H1 (cell line): ENCODE measurements at regions not wholly inside any gene's neighbourhood (a gene's known extent, or its start where the extent isn't known, plus 50 kb on each side); places are given as distances from the start of the nearest gene placed in this dataset.

Experiments
- CTCF ChIA-PET: fragments of 300-600 bp; sonication (Branson Sonifier 250); formaldehyde crosslinking; loops from one replicate; lab custom pipeline; 2021; ENCODE audit not compliant: partially characterized antibody; lab: Charles Lee
- POLR2A ChIA-PET: fragments of 300-600 bp; sonication (Branson Sonifier 250); formaldehyde crosslinking; loops from one replicate; lab custom pipeline; 2021; ENCODE audit warnings: inconsistent platforms; ENCODE audit not compliant: partially characterized antibody; lab: Charles Lee
- DNase-seq, 2 experiments: peaks; one replicate each; pipeline versions ENCODE4 v3.0.0 to v3.0.0-alpha.2; 2010 to 2022; ENCODE audit warnings: low spot score in 2 of 2, low read depth in 1 of 2, mixed read lengths in 1 of 2
- FAIRE-seq: peaks from 2 replicates; lab custom pipeline; 2011; peaks lifted over from hg19 to GRCh38; lab: Jason Lieb, UNC
- H2AFZ ChIP-seq: 2 replicates; pipeline ENCODE4 v1.8.1; 2012; ENCODE audit warnings: low read length, inconsistent platforms
- H2AK5ac ChIP-seq: 2 replicates; pipeline ENCODE4 v1.6.1; 2013; ENCODE audit warnings: low read depth, low read length
- H2BK120ac ChIP-seq: replicated peaks from 2 replicates; pipeline ENCODE3; 2013; ENCODE audit warnings: low read depth, low read length, inconsistent platforms
- H2BK12ac ChIP-seq: 2 replicates; pipeline ENCODE4 v1.6.1; 2013; ENCODE audit warnings: low read depth, low read length
- H2BK15ac ChIP-seq: 2 replicates; pipeline ENCODE4 v1.6.1; 2013; ENCODE audit warnings: low read length
- H2BK20ac ChIP-seq: 2 replicates; pipeline ENCODE4 v1.6.1; 2013; ENCODE audit warnings: low read length
- H2BK5ac ChIP-seq: 2 replicates; pipeline ENCODE4 v1.6.1; 2013; ENCODE audit warnings: low read depth, low read length
- H3K14ac ChIP-seq: 2 replicates; pipeline ENCODE4 v1.6.1; 2013; ENCODE audit warnings: inconsistent platforms; ENCODE audit not compliant: insufficient read length
- H3K18ac ChIP-seq: 2 replicates; pipeline ENCODE4 v1.6.1; 2013; ENCODE audit warnings: low read length; ENCODE audit errors: extremely low read depth
- H3K23ac ChIP-seq: 2 replicates; pipeline ENCODE4 v1.6.1; 2013; ENCODE audit warnings: inconsistent platforms; ENCODE audit not compliant: insufficient read length
- H3K23me2 ChIP-seq: 2 replicates; pipeline ENCODE4 v1.6.1; 2013; ENCODE audit warnings: low read depth, low read length
- H3K27ac ChIP-seq: 2 replicates; pipeline ENCODE4 v1.6.1; 2011; ENCODE audit warnings: low read depth, low read length, inconsistent platforms
- H3K27me3 ChIP-seq, 4 experiments: replicated peaks in 1 of 4; 1 replicate in 1 of 4; 2 replicates in 3 of 4; pipeline versions ENCODE4 v1.6.1 to v1.8.1; 2011 to 2013; ENCODE audit warnings: low read length in 3 of 4, mild to moderate bottlenecking in 3 of 4, inconsistent platforms in 2 of 4, mixed read lengths in 2 of 4, moderate library complexity in 1 of 4; ENCODE audit not compliant: control insufficient read depth in 3 of 4, insufficient read depth in 3 of 4; ENCODE audit errors: extremely low read depth in 1 of 4
- H3K36me3 ChIP-seq, 4 experiments: 2 replicates each; pipeline versions ENCODE4 v1.6.1 to v1.8.1; 2011 to 2013; ENCODE audit warnings: mild to moderate bottlenecking in 4 of 4, low read length in 3 of 4, moderate library complexity in 2 of 4, control low read depth in 1 of 4, inconsistent platforms in 1 of 4; ENCODE audit not compliant: insufficient read depth in 4 of 4, control insufficient read depth in 2 of 4
- H3K4ac ChIP-seq: replicated peaks from 2 replicates; pipeline ENCODE3; 2013; ENCODE audit warnings: low read length, low read depth, mixed read lengths, inconsistent platforms; ENCODE audit not compliant: insufficient read length
- H3K4me1 ChIP-seq, 4 experiments: replicated peaks in 1 of 4; 1 replicate in 1 of 4; 2 replicates in 3 of 4; pipeline versions ENCODE4 v1.6.1 to v1.8.1; 2011 to 2013; ENCODE audit warnings: low read length in 3 of 4, inconsistent platforms in 2 of 4, mixed read lengths in 1 of 4; ENCODE audit not compliant: insufficient read depth in 4 of 4, control insufficient read depth in 3 of 4
- H3K4me2 ChIP-seq, 2 experiments: 2 replicates each; pipeline versions ENCODE4 v1.6.1 to v1.8.1; 2011 to 2013; ENCODE audit warnings: low read depth in 2 of 2, low read length in 2 of 2, control low read depth in 1 of 2, inconsistent platforms in 1 of 2, mild to moderate bottlenecking in 1 of 2; ENCODE audit not compliant: insufficient read depth in 1 of 2
- H3K4me3 ChIP-seq, 4 experiments: fragments of 200-600, 300-600 bp in 1 of 4; sonication (generic), shearing (Covaris generic), sonication (Bioruptor Twin) in 1 of 4; 2 replicates each; pipeline versions ENCODE4 v1.5.1 to v1.8.1; 2011 to 2016; ENCODE audit warnings: low read length in 4 of 4, low read depth in 3 of 4, control low read depth in 2 of 4, inconsistent platforms in 2 of 4, mild to moderate bottlenecking in 2 of 4, mixed read lengths in 1 of 4, moderate library complexity in 1 of 4; ENCODE audit not compliant: insufficient read depth in 2 of 4; ENCODE audit errors: extremely low read depth in 1 of 4
- H3K56ac ChIP-seq: replicated peaks from 2 replicates; pipeline ENCODE3; 2013; ENCODE audit warnings: low read depth, mild to moderate bottlenecking, mixed read lengths, low read length, inconsistent platforms; ENCODE audit not compliant: insufficient read length
- H3K79me1 ChIP-seq: 2 replicates; pipeline ENCODE4 v1.6.1; 2013; ENCODE audit warnings: low read depth, low read length, control low read depth
- H3K79me2 ChIP-seq, 2 experiments: 2 replicates each; pipeline versions ENCODE4 v1.6.1 to v1.8.1; 2012 to 2013; ENCODE audit warnings: low read length in 2 of 2, mild to moderate bottlenecking in 2 of 2, inconsistent platforms in 1 of 2; ENCODE audit not compliant: insufficient read depth in 2 of 2, control insufficient read depth in 1 of 2
- H3K9ac ChIP-seq, 4 experiments: replicated peaks in 1 of 4; 1 replicate in 1 of 4; 2 replicates in 3 of 4; pipeline versions ENCODE4 v1.6.1 to v1.8.1; 2011 to 2013; ENCODE audit warnings: low read depth in 3 of 4, low read length in 3 of 4, control low read depth in 2 of 4, mild to moderate bottlenecking in 2 of 4, moderate library complexity in 2 of 4, inconsistent platforms in 1 of 4; ENCODE audit errors: extremely low read depth in 1 of 4
- H3K9me3 ChIP-seq, 2 experiments: 2 replicates each; pipeline versions ENCODE4 v1.6.1 to v1.8.1; 2012 to 2013; ENCODE audit warnings: mild to moderate bottlenecking in 2 of 2, moderate library complexity in 2 of 2, control low read depth in 1 of 2, inconsistent platforms in 1 of 2, low read depth in 1 of 2, low read length in 1 of 2, mixed read lengths in 1 of 2; ENCODE audit not compliant: insufficient read depth in 2 of 2
- H4K20me1 ChIP-seq, 2 experiments: replicated peaks in 1 of 2; 2 replicates each; pipeline versions ENCODE3 to v1.8.1; 2011 to 2013; ENCODE audit warnings: inconsistent platforms in 2 of 2, low read length in 2 of 2, mild to moderate bottlenecking in 1 of 2; ENCODE audit not compliant: insufficient read depth in 2 of 2, control insufficient read depth in 1 of 2
- H4K5ac ChIP-seq: 2 replicates; pipeline ENCODE4 v1.6.1; 2013; ENCODE audit warnings: low read length, low read depth, mixed read lengths, inconsistent platforms; ENCODE audit not compliant: insufficient read length
- H4K8ac ChIP-seq: 2 replicates; pipeline ENCODE4 v1.8.0; 2013; ENCODE audit warnings: mild to moderate bottlenecking, moderate library complexity, low read length, inconsistent platforms; ENCODE audit not compliant: insufficient read depth; ENCODE audit errors: extremely low read depth
- H4K91ac ChIP-seq: replicated peaks from 2 replicates; pipeline ENCODE3; 2013; ENCODE audit warnings: low read length, mixed read lengths, inconsistent platforms; ENCODE audit not compliant: insufficient read length
- MAFK ChIP-seq: IDR thresholded peaks from 2 replicates; pipeline ENCODE4 v1.6.1; 2012; ENCODE audit warnings: low read depth, mild to moderate bottlenecking, improper control_type of control experiment, low read length
- RFX5 ChIP-seq: IDR thresholded peaks from 2 replicates; pipeline ENCODE4 v1.6.1; 2011; ENCODE audit warnings: low read depth, low read length, improper control_type of control experiment, borderline replicate concordance
- WGBS, 2 experiments: shearing (Covaris generic) in 1 of 2; methylation state at CpG; one replicate each; pipeline versions ENCODE4 v1.1.6 to v1.1.7; 2013 to 2015; ENCODE audit warnings: low lambda C conversion rate in 2 of 2, mixed read lengths in 2 of 2, inconsistent platforms in 1 of 2, low coverage in 1 of 2, missing lambda C conversion rate in 1 of 2; ENCODE audit not compliant: insufficient replicate concordance in 2 of 2, insufficient coverage in 1 of 2, insufficient read length in 1 of 2; ENCODE audit errors: extremely low coverage in 1 of 2, missing lambda C conversion rate in 1 of 2; 5-methylcytosine and 5-hydroxymethylcytosine counted together

DNA sequence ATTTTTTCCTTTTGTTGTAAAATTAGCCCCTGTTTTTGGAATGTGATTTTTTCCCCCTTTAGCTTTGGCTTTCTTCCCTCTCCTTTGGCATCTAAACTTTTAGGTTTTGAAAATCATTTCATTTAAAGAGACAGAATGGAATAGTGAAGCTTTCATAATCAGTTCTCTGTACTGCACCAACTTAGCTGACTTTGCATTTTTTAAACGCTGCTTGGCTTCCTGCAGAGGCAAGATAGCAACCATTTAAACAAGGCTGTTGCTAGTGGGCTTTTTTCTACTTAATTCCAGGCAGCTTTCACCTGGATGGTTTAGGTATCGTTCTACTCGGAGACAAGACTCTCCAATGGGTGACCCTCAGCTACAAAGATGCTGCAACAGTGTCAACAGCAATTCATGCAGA lies 267.9 kb upstream of the PKDCC start:
- H3K4ac ChIP-seq, result no peak overlapping the region
- no peak overlapping the region for H3K9ac ChIP-seq
- ChIA-PET CTCF (interaction anchor here (0.7 to 2.1 kb wide), 4 partner anchors 82 to 367 kb away, joined by 3 to 6 read pairs (median 4); no protein-coding TSS in a partner anchor), POLR2A (no interaction called here)
- peaks cover 0 to 6% of the 10 kb centered on the region in 2 experiments; a peak in 1 of 4 replicates for H3K9me3 ChIP-seq
- no peak overlapping the region for H3K23ac ChIP-seq
- no peak overlapping the region for H4K8ac ChIP-seq
- no peak overlapping the region for H3K4me3 ChIP-seq
- H3K79me2 ChIP-seq, result no peaks in the 10 kb centered on the region
- no peaks in the 10 kb centered on the region for H3K27me3 ChIP-seq
- H4K5ac ChIP-seq, result no peak overlapping the region
- no peaks in the 10 kb centered on the region for H3K79me1 ChIP-seq
- no peak overlapping the region for H4K91ac ChIP-seq
- DNase-seq (no peak), FAIRE-seq (no peak)
- H2AFZ ChIP-seq, result no peak overlapping the region
- no peak overlapping the region for H3K4me2 ChIP-seq
- H3K27ac ChIP-seq, result no peak overlapping the region
- H2BK120ac ChIP-seq, result no peak overlapping the region
- no peak overlapping the region for H2BK15ac ChIP-seq
- no peak overlapping the region for H3K14ac ChIP-seq
- no peak overlapping the region for H2BK20ac ChIP-seq
- H3K23me2 ChIP-seq, result no peaks in the 10 kb centered on the region
- H3K36me3 ChIP-seq, result no peaks in the 10 kb centered on the region
- H3K4me1 ChIP-seq, result peaks cover 0 to 2% (median 0%) of the 10 kb centered on the region in 4 experiments; a peak in 2 of 7 replicates
- no peaks in the 10 kb centered on the region for H4K20me1 ChIP-seq
- H2BK5ac ChIP-seq, result no peak overlapping the region
- no peak overlapping the region for H2BK12ac ChIP-seq
- WGBS, 2 experiments, result 59% methylated on average over 3 of the region's 3 CpGs; no CpG with 5 or more reads in 1 of the 2 experiments
- H2AK5ac ChIP-seq, result no peak overlapping the region
- no peak overlapping the region for H3K18ac ChIP-seq
- TF ChIP-seq MAFK, result peak; percentile 93
- no peak for TF ChIP-seq RFX5
- H3K56ac ChIP-seq, result no peak overlapping the region
